Stimulated activated CD4-positive, alpha-beta T cell treated with anti-CD3 and anti-CD28 coated beads, Interleukin-15, amount 100 ng/mL, for 24 hours (primary cell): ENCODE measurements at regions not wholly inside any gene's neighbourhood (a gene's known extent, or its start where the extent isn't known, plus 50 kb on each side); places are given as distances from the start of the nearest gene placed in this dataset.
A peak's percentile ranks its signal among the peaks of the same experiment; 100 is the strongest.
"Not testable (repeated sequence)": the region's sequence is repeated elsewhere in the genome, so short reads cannot be mapped to it uniquely, and the experiment has no call there.

Experiments used
- DNase-seq: peaks from one replicate; pipeline ENCODE4 v3.0.0-alpha.2; 2020

GRCh38 chr20:56885521-56885920 is 256.4 kb downstream of the TFAP2C start:
- no peak for DNase-seq

GRCh38 chr20:56890011-56890410 is 260.9 kb downstream of the TFAP2C start:
- no peak for DNase-seq

- peak; percentile 42 for DNase-seq
Observed at GRCh38 chr20:56893226-56893917, 264.3 kb downstream of the TFAP2C start.

GRCh38 chr20:56896447-56896846 is 267.3 kb downstream of the TFAP2C start:
- no peak for DNase-seq

GRCh38 chr20:56897318-56897957 is 268.3 kb downstream of the TFAP2C start:
- DNase-seq, result no peak

- no peak for DNase-seq
Observed at GRCh38 chr20:56897958-56898349, 268.8 kb downstream of the TFAP2C start.

GRCh38 chr20:56899506-56899905 is 270.4 kb downstream of the TFAP2C start:
- DNase-seq, result no peak

- DNase-seq, result no peak
Observed at GRCh38 chr20:56900252-56900651, 271.1 kb downstream of the TFAP2C start.

GRCh38 chr20:56903421-56903820 is 274.3 kb downstream of the TFAP2C start:
- DNase-seq, result no peak

GRCh38 chr20:56903858-56904257 is 274.8 kb downstream of the TFAP2C start:
- no peak for DNase-seq

- DNase-seq, result no peak
Observed at GRCh38 chr20:56909918-56910714, 281.0 kb downstream of the TFAP2C start.

- no peak for DNase-seq
Observed at GRCh38 chr20:56911946-56912345, 282.8 kb downstream of the TFAP2C start.

- DNase-seq, result no peak
Observed at GRCh38 chr20:56914532-56914931, 285.4 kb downstream of the TFAP2C start.

GRCh38 chr20:56916345-56916622 is 287.2 kb downstream of the TFAP2C start:
- no peak for DNase-seq

- DNase-seq, result not testable (repeated sequence)
Observed at GRCh38 chr20:56920041-56920440, 290.9 kb downstream of the TFAP2C start.

GRCh38 chr20:56922497-56922896 is 293.4 kb downstream of the TFAP2C start:
- no peak for DNase-seq

GRCh38 chr20:56924292-56925081 is 295.4 kb downstream of the TFAP2C start:
- no peak for DNase-seq

GRCh38 chr20:56925082-56925830 is 296.1 kb downstream of the TFAP2C start:
- peak; percentile 5 for DNase-seq

GRCh38 chr20:56925831-56926170 is 296.7 kb downstream of the TFAP2C start:
- DNase-seq, result no peak

- no peak for DNase-seq
Observed at GRCh38 chr20:56926501-56926900, 297.4 kb downstream of the TFAP2C start.

- DNase-seq, result no peak
Observed at GRCh38 chr20:56927127-56927526, 298.0 kb downstream of the TFAP2C start.

- DNase-seq, result no peak
Observed at GRCh38 chr20:56928007-56928406, 298.9 kb downstream of the TFAP2C start.

GRCh38 chr20:56929606-56930005 is 300.5 kb downstream of the TFAP2C start:
- no peak for DNase-seq
